HEK293 (cell line): ENCODE measurements at regions not wholly inside any gene's neighbourhood (a gene's known extent, or its start where the extent isn't known, plus 50 kb on each side); places are given as distances from the start of the nearest gene placed in this dataset.

Experiments used
- CTCF ChIA-PET: fragments of 350-600 bp; formaldehyde crosslinking; extraction: SDS; loops from one replicate; lab custom pipeline; 2021; ENCODE audit warnings: antibody characterized with exemption; lab: Yijun Ruan, JAX
- POLR2A ChIA-PET: fragments of 300-600 bp; formaldehyde crosslinking; extraction: SDS; loops from one replicate; lab custom pipeline; 2020; ENCODE audit warnings: antibody characterized with exemption, inconsistent platforms; lab: Yijun Ruan, JAX
- H3K27ac ChIP-seq: fragments of 200-500 bp; sonication (Bioruptor generic); 2 replicates; pipeline ENCODE4 v1.5.1; 2014; ENCODE audit warnings: low read depth, low read length, control low read depth, inconsistent platforms; ENCODE audit errors: extremely low read depth
- H3K36me3 ChIP-seq, 2 experiments: fragments of 200-500 bp in 1 of 2; sonication (Bioruptor generic) in 1 of 2; 1 replicate in 1 of 2; 2 replicates in 1 of 2; pipeline ENCODE4 v1.5.1; 2014 to 2017; ENCODE audit warnings: inconsistent platforms in 2 of 2, low read length in 2 of 2; ENCODE audit not compliant: control insufficient read depth in 2 of 2, insufficient read depth in 1 of 2
- H3K4me1 ChIP-seq: fragments of 200-500 bp; sonication (Bioruptor generic); 2 replicates; pipeline ENCODE4 v1.5.1; 2014; ENCODE audit warnings: mild to moderate bottlenecking, low read length, inconsistent platforms; ENCODE audit not compliant: control insufficient read depth, insufficient read depth
- H3K4me3 ChIP-seq: 2 replicates; pipeline ENCODE4 v1.5.1; 2011; ENCODE audit warnings: low read depth, mild to moderate bottlenecking, control low read depth, low read length, moderate library complexity
- H3K9me3 ChIP-seq: fragments of 200-500 bp; sonication (Bioruptor generic); 2 replicates; pipeline ENCODE4 v1.5.1; 2014; ENCODE audit warnings: low read depth, low read length, inconsistent platforms; ENCODE audit not compliant: control insufficient read depth, insufficient read depth
- SALL2 ChIP-seq: fragments of 450-650 bp; formaldehyde crosslinking; IDR thresholded peaks from 2 replicates; pipeline ENCODE4 v1.5.0; 2017; ENCODE audit warnings: missing biosample characterization, mild to moderate bottlenecking, missing genetic modification characterization, borderline replicate concordance
- ZBTB48 ChIP-seq: fragments of 450-650 bp; formaldehyde crosslinking; IDR thresholded peaks from 2 replicates; pipeline ENCODE4 v1.5.1; 2016; ENCODE audit warnings: missing biosample characterization, missing genetic modification characterization
- ZFP3 ChIP-seq: fragments of 450-650 bp; formaldehyde crosslinking; IDR thresholded peaks from 2 replicates; pipeline ENCODE4 v1.5.1; 2016; ENCODE audit warnings: low read depth, missing biosample characterization, missing genetic modification characterization
- ZNF175 ChIP-seq: fragments of 450-650 bp; formaldehyde crosslinking; IDR thresholded peaks from 2 replicates; pipeline ENCODE4 v1.5.1; 2016; ENCODE audit warnings: missing biosample characterization, missing genetic modification characterization
- ZNF23 ChIP-seq: fragments of 450-650 bp; formaldehyde crosslinking; IDR thresholded peaks from 2 replicates; pipeline ENCODE4 v1.5.1; 2016; ENCODE audit warnings: missing biosample characterization, missing genetic modification characterization, borderline replicate concordance
- ZNF341 ChIP-seq: fragments of 450-650 bp; formaldehyde crosslinking; IDR thresholded peaks from 2 replicates; pipeline ENCODE4; 2016; ENCODE audit warnings: low read depth, missing biosample characterization, missing genetic modification characterization
- ZNF391 ChIP-seq: fragments of 450-650 bp; formaldehyde crosslinking; IDR thresholded peaks from 2 replicates; pipeline ENCODE4 v1.5.1; 2016; ENCODE audit warnings: low read depth, missing biosample characterization, missing genetic modification characterization, borderline replicate concordance
- ZNF416 ChIP-seq: fragments of 450-650 bp; formaldehyde crosslinking; IDR thresholded peaks from 2 replicates; pipeline ENCODE4 v1.5.1; 2016; ENCODE audit warnings: missing biosample characterization, missing genetic modification characterization
- ZNF501 ChIP-seq: fragments of 450-650 bp; formaldehyde crosslinking; IDR thresholded peaks from 2 replicates; pipeline ENCODE4 v1.5.1; 2016; ENCODE audit warnings: missing biosample characterization, missing genetic modification characterization
- ZNF514 ChIP-seq: fragments of 450-650 bp; formaldehyde crosslinking; IDR thresholded peaks from 2 replicates; pipeline ENCODE4 v1.5.1; 2016; ENCODE audit warnings: missing biosample characterization, missing genetic modification characterization
- ZNF585B ChIP-seq: fragments of 450-650 bp; formaldehyde crosslinking; IDR thresholded peaks from 2 replicates; pipeline ENCODE4 v1.5.1; 2016; ENCODE audit warnings: missing biosample characterization, missing genetic modification characterization
- ZNF624 ChIP-seq: fragments of 450-650 bp; formaldehyde crosslinking; IDR thresholded peaks from 2 replicates; pipeline ENCODE4 v1.5.1; 2017; ENCODE audit warnings: missing biosample characterization, missing genetic modification characterization
- ZNF768 ChIP-seq: fragments of 450-650 bp; formaldehyde crosslinking; IDR thresholded peaks from 2 replicates; pipeline ENCODE4 v1.5.1; 2018; ENCODE audit warnings: missing biosample characterization, mild to moderate bottlenecking, missing genetic modification characterization
- ZNF785 ChIP-seq: fragments of 450-650 bp; formaldehyde crosslinking; IDR thresholded peaks from 2 replicates; pipeline ENCODE4 v1.5.1; 2016; ENCODE audit warnings: missing biosample characterization, missing genetic modification characterization
- ZSCAN23 ChIP-seq: fragments of 450-650 bp; formaldehyde crosslinking; IDR thresholded peaks from 2 replicates; pipeline ENCODE4 v1.5.1; 2016; ENCODE audit warnings: missing biosample characterization, missing genetic modification characterization
- TF ChIP-seq, protein P1 (sequence below): fragments of 450-650 bp; formaldehyde crosslinking; IDR thresholded peaks from 2 replicates; pipeline ENCODE4; 2016; ENCODE audit warnings: missing biosample characterization, missing genetic modification characterization
- TF ChIP-seq, protein P2 (sequence below): fragments of 450-650 bp; formaldehyde crosslinking; IDR thresholded peaks from 2 replicates; pipeline ENCODE4 v1.5.1; 2016; ENCODE audit warnings: missing biosample characterization, missing genetic modification characterization
- TF ChIP-seq, protein P3 (sequence below): fragments of 450-650 bp; formaldehyde crosslinking; IDR thresholded peaks from 2 replicates; pipeline ENCODE4 v1.5.1; 2016; ENCODE audit warnings: missing biosample characterization, missing genetic modification characterization
- TF ChIP-seq, protein P4 (sequence below): fragments of 450-650 bp; formaldehyde crosslinking; IDR thresholded peaks from 2 replicates; pipeline ENCODE4 v1.5.1; 2016; ENCODE audit warnings: missing biosample characterization, missing genetic modification characterization

DNA sequence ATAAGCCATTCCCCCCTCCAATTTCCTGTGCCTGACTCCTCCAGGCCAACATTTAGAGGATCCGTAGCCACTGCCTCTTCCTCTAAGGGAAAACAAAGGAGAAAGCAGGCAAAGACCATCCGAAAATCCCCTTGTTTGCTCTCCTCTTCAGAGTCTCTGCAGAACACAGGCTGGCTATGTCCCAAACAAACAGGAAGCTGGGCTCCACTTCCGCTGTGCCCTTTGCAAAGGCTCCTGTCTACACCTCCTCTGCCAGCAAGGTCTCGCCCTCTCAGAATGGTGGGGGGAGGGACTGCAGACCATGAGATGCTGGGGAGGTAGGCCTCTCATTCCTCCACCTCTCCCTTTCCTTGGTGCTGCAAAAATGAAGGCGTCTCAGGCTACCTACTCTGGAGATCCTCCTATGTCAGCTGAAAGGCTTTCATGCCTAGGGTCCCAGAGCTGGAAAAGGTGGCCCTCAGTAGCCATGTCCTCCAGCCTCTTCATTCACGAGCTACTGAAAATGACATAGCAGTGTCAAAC, 596.2 kb downstream of the BUD13 start:
- Histone ChIP-seq H3K9me3 (no peaks in the 10 kb centered on the region), H3K36me3 (no peaks in the 10 kb centered on the region), H3K4me3 (no peak overlapping the region)
- ChIA-PET CTCF (interaction anchor here (0.7 to 1.4 kb wide), 2 partner anchors 39 to 53 kb away, joined by 3 to 7 read pairs; no protein-coding TSS in a partner anchor), POLR2A (no interaction called here)
- TF ChIP-seq, protein P1, sequence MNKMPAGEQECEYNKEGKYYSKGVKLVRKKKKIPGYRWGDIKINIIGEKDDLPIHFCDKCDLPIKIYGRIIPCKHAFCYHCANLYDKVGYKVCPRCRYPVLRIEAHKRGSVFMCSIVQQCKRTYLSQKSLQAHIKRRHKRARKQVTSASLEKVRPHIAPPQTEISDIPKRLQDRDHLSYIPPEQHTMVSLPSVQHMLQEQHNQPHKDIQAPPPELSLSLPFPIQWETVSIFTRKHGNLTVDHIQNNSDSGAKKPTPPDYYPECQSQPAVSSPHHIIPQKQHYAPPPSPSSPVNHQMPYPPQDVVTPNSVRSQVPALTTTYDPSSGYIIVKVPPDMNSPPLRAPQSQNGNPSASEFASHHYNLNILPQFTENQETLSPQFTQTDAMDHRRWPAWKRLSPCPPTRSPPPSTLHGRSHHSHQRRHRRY (tag by site-specific recombination): no peak
- TF ChIP-seq, all 188 proteins: peak for 0
- no peak overlapping the region for H3K27ac ChIP-seq
- no peaks in the 10 kb centered on the region for H3K4me1 ChIP-seq

DNA sequence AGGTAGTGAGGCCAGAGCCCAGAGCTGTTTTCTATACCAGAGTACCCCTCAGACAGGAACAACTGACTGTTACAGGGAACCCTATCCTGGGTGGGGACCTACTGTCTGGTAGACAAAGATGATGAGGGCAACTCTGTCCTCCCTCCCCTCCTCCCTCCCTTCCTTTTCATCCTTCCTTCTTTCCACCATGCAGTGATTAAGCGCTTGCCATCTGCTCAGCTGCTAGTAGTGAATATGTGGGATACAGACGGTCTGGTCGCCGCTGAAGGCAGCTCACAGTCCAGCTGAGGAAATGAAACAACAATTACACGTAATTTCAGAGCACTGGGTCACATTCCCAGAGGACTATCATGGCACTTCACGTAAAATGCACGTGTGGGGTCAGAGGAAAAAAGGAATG, 597.1 kb downstream of the BUD13 start:
- Histone ChIP-seq H3K27ac (no peak overlapping the region), H3K4me1 (no peaks in the 10 kb centered on the region), H3K4me3 (no peak overlapping the region), H3K9me3 (no peaks in the 10 kb centered on the region), H3K36me3 (no peaks in the 10 kb centered on the region)
- TF ChIP-seq SALL2 (tag by site-specific recombination) (no peak), ZFP3 (no peak)
- POLR2A ChIA-PET: no interaction called here
- CTCF ChIA-PET: no interaction called here

DNA sequence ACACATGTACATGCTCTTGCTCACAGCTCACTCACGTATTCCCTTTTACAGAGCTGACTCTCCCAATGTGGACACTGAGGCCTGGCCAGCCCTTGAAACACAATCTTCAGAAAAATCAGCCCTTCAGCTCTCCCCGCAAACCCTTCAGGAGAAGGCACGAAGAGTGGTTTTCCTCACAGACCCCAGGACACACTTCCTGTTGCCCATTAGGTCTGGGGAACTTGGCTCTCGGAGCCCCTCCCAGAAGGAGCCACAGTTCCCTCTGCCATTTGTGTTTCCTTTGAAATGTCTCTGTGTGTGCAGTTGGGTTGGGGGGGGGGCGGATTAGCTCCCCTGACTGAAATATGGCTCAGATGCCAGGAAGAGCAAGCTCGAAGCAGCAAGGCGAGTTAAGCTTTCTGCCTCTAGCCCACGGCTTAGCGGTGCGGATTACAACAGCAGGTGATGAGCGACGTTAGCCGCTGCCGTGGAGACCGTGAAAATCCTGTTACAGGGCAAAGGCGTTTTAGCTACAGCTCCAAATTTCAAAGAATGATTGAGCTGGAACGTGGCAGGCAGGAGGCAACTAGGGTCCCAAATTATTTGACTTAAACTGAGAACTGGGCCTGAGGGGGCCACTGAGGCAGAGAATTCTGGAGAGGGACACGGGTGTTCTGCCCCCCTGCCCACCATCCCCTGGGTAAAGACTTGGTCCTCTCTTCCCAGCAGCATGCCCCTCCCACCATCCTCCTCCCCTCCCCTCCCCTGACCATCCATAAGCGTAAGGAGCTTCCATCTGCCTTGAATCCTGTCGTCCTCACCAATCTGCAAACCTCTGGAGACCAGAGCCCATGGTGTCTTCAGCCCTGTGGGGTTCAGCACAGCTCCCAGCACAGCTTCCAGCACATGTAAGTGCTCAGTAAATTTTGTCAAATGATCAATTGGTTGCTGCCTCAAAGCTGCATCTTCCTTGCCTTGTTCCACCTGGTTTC, 598.6 kb downstream of the BUD13 start:
- Histone ChIP-seq H3K36me3 (no peaks in the 10 kb centered on the region), H3K9me3 (no peaks in the 10 kb centered on the region), H3K4me1 (no peaks in the 10 kb centered on the region), H3K27ac (no peak overlapping the region), H3K4me3 (no peak overlapping the region)
- ChIA-PET CTCF (interaction anchor here (0.6 kb wide), 1 partner anchor 100 kb away, joined by 3 read pairs; no protein-coding TSS in a partner anchor), POLR2A (no interaction called here)
- TF ChIP-seq, protein P2, sequence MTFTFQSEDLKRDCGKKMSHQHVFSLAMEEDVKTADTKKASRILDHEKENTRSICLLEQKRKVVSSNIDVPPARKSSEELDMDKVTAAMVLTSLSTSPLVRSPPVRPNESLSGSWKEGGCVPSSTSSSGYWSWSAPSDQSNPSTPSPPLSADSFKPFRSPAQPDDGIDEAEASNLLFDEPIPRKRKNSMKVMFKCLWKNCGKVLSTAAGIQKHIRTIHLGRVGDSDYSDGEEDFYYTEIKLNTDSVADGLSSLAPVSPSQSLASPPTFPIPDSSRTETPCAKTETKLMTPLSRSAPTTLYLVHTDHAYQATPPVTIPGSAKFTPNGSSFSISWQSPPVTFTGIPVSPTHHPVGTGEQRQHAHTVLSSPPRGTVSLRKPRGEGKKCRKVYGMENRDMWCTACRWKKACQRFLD: no peak
- TF ChIP-seq ZNF768: no peak
- no peak for TF ChIP-seq ZNF391 (tag by site-specific recombination)
- no peak for TF ChIP-seq ZNF341 (tag by site-specific recombination)
- no peak for TF ChIP-seq ZNF624
- TF ChIP-seq ZNF23: no peak
- no peak for TF ChIP-seq ZSCAN23 (tag by site-specific recombination)
- TF ChIP-seq ZBTB48 (tag by site-specific recombination): no peak
- no peak for TF ChIP-seq ZNF175
- TF ChIP-seq, protein P3, sequence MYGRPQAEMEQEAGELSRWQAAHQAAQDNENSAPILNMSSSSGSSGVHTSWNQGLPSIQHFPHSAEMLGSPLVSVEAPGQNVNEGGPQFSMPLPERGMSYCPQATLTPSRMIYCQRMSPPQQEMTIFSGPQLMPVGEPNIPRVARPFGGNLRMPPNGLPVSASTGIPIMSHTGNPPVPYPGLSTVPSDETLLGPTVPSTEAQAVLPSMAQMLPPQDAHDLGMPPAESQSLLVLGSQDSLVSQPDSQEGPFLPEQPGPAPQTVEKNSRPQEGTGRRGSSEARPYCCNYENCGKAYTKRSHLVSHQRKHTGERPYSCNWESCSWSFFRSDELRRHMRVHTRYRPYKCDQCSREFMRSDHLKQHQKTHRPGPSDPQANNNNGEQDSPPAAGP (tag by site-specific recombination): no peak
- no peak for TF ChIP-seq ZNF585B
- TF ChIP-seq, protein P4, sequence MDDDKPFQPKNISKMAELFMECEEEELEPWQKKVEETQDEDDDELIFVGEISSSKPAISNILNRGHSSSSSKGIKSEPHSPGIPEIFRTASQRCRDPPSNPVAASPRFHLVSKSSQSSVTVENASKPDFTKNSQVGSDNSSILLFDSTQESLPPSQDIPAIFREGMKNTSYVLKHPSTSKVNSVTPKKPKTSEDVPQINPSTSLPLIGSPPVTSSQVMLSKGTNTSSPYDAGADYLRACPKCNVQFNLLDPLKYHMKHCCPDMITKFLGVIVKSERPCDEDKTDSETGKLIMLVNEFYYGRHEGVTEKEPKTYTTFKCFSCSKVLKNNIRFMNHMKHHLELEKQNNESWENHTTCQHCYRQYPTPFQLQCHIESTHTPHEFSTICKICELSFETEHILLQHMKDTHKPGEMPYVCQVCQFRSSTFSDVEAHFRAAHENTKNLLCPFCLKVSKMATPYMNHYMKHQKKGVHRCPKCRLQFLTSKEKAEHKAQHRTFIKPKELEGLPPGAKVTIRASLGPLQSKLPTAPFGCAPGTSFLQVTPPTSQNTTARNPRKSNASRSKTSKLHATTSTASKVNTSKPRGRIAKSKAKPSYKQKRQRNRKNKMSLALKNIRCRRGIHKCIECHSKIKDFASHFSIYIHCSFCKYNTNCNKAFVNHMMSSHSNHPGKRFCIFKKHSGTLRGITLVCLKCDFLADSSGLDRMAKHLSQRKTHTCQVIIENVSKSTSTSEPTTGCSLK (tag by site-specific recombination): no peak
- TF ChIP-seq ZNF501 (tag by site-specific recombination): no peak
- TF ChIP-seq ZNF514 (tag by site-specific recombination): no peak
- no peak for TF ChIP-seq ZNF785 (tag by site-specific recombination)
- TF ChIP-seq ZNF416 (tag by site-specific recombination): no peak
